ENCODE measurements at regions not wholly inside any gene's neighbourhood (a gene's known extent, or its start where the extent isn't known, plus 50 kb on each side); places are given as distances from the start of the nearest gene placed in this dataset.
"Not testable (repeated sequence)": the region's sequence is repeated elsewhere in the genome, so short reads cannot be mapped to it uniquely, and the experiment has no call there.

DNA sequence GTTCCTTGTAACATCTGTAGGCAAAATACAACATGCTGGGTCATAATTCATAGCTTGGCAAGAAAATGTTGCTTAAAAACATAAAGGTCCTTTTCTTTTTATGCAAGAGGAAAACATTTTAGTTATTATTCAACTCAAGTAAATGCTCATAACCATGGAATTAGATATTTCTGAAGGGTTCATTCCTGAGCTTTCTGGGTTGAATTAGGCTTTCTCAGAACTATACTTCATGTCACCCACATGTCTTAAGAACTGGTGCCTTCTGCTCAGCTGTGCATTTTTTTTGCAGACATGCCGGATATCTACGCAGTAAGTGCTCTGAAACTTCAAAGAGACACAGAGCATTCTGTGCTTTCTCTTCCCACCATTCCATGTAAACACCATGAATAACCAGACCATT, 571.4 kb downstream of the TTLL7 start:
- not testable (repeated sequence) for H3K4me3 ChIP-seq; H3K9me3 ChIP-seq; ATAC-seq (ENCODE audit: low FRiP score in 2 of 2); H3K27me3 ChIP-seq; H3K4me1 ChIP-seq; DNase-seq; H3K36me3 ChIP-seq; H3K27ac ChIP-seq
- 87 to 95% methylated on average over 2 of the region's 2 CpGs for WGBS, 2 donors

DNA sequence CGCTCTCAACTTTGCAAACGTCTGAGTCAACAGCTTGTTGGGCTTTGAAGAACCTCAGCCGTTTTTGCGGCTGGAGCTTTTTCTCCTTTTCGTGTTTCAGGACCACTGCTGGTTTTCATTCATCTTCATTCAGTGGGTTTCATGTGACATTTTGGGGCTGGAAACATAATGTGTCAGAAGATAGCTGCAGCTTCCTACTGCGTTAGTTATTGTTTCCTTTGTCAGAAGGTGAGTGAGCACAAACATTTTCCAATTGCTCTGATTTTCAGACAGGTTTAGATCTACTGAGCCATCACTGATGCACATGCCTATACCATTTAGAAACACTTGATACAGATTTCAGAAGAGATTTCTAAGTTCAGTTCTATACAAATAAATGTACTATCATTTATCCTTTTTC, 575.5 kb downstream of the TTLL7 start:
- WGBS, 2 donors = 67 to 87% methylated on average over 6 of the region's 6 CpGs
- not testable (repeated sequence) for DNase-seq

DNA sequence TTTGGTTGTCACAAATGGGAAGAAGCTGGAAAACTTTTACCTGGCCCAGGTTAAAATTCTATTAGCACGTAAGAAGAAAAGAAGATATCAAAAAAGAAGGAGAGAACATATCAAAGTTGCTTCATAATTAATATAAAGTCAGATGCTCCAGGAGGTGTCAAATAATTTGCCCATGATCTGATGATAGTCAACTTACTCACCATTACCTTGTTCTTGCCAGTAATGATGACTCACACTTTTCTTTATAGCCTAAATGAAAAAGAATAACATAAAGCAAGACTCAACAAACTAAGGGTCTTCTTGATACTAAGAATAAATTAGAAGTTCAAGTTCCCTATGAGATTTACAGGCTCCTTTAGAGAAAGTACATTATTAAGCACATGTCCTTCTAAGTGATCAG, 580.4 kb downstream of the TTLL7 start:
- ATAC-seq (ENCODE audit: low FRiP score in 2 of 2) (no peak), DNase-seq (no peak)
- no peak for TF ChIP-seq POLR2AphosphoS5 (IDR thresholded peaks at IDR 0.05)
- no peak overlapping the region for H3K27ac ChIP-seq
- no peaks in the 10 kb centered on the region for H3K36me3 ChIP-seq
- H3K27me3 ChIP-seq = no peaks in the 10 kb centered on the region
- WGBS, 2 donors = 83 to 90% methylated on average over 1 of the region's 1 CpG
- H3K4me1 ChIP-seq = no peaks in the 10 kb centered on the region
- no peaks in the 10 kb centered on the region for H3K9me3 ChIP-seq
- no peak overlapping the region for H3K4me3 ChIP-seq

More for the DNA sequence above, 575.5 kb downstream of the TTLL7 start:
- not testable (repeated sequence) for H3K27ac ChIP-seq; H3K36me3 ChIP-seq; H3K4me1 ChIP-seq; H3K4me3 ChIP-seq; ATAC-seq (ENCODE audit: low FRiP score in 2 of 2); H3K27me3 ChIP-seq; H3K9me3 ChIP-seq

DNA sequence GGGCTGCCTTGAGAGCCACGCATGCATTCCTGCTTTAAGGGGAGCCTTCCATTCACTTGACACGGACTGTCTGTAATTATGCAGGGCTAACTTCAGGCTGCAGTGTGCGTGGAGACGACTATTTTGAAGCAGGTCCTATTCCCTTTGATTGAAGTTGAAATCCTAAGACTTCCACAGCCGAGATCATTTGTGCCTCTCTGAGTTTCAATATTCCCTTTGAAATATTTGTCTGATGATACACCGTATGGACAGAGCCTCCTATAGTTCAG, 585.2 kb downstream of the TTLL7 start:
- H3K4me3 ChIP-seq; H3K36me3 ChIP-seq; H3K4me1 ChIP-seq; DNase-seq; H3K27me3 ChIP-seq; H3K27ac ChIP-seq; ATAC-seq (ENCODE audit: low FRiP score in 2 of 2); H3K9me3 ChIP-seq: not testable (repeated sequence)
- 60 to 61% methylated on average over 2 to 4 of the region's 6 CpGs for WGBS, 2 donors

DNA sequence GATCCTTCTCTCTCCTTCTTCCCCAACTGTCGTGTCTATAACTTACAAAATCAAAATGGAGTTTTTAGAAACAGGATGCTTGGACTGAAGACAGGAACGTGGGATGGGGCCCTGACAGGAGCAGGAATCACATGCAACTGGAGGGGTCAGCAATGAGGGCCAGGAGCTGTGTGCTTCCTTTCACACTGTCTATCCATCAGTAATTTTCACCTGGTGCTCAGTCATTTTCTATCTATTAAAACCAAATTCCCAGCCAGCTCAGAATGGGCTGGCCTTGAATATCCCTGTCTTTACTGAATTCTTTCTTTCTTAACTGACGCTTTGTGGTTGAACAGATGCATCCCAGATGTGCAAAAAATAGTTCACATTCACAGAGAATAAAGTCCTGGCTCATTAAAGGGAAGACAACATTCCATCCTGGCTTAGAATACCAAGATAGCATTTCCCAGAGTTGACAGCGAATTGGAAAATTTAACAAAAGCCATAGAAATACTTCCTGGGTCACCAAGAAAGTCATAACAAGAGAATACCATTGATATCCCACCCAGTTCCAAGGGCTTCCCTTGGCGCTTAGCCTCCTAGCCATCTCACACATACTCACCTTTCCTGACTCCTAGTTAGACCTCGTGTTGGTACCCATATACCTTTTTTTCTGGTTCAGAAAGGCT, 588.1 kb downstream of the TTLL7 start:
- H3K36me3 ChIP-seq, H3K9me3 ChIP-seq, H3K27me3 ChIP-seq, H3K27ac ChIP-seq, H3K4me3 ChIP-seq, H3K4me1 ChIP-seq, DNase-seq: not testable (repeated sequence)
- peak in 1 of 2 donors; percentile 34 for ATAC-seq (ENCODE audit: low FRiP score in 2 of 2)
- WGBS, 2 donors = 69 to 74% methylated on average over 5 to 6 of the region's 6 CpGs

DNA sequence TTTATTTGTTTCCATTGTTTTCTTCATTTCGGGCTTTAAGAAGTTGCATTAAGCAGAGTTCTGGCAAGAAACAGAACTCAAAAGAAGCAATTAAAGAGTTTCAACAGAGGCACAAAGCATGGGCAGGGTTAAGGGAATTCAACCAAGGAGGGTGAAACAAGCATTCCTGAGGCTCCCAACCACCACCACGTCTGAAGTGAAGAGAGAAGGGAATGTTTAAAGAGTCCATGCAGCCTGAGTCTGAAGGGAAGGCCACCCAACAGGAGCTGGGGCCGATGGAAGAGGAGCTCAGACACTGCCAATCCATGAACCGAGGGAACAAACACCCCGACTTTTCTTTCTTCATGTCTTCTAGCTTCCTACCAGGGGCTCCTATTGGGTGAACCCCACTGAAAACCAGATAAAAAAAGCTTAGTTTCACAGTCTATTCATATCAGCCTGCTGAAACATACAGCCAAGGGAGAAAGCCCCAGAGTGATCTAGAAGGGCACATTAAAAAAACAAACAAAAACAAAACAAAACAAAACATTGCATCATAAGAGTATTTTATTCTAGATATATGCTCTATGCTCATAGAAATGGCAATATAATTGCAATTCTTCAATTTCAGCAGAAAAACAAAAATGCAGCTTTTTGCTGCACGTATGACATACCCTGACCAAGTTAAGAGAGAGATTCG, 592.1 kb downstream of the TTLL7 start:
- not testable (repeated sequence) for DNase-seq; H3K4me3 ChIP-seq; H3K9me3 ChIP-seq; H3K4me1 ChIP-seq; H3K27ac ChIP-seq; ATAC-seq (ENCODE audit: low FRiP score in 2 of 2); H3K27me3 ChIP-seq; H3K36me3 ChIP-seq
- WGBS, 2 donors = 81 to 84% methylated on average over 3 of the region's 7 CpGs

DNA sequence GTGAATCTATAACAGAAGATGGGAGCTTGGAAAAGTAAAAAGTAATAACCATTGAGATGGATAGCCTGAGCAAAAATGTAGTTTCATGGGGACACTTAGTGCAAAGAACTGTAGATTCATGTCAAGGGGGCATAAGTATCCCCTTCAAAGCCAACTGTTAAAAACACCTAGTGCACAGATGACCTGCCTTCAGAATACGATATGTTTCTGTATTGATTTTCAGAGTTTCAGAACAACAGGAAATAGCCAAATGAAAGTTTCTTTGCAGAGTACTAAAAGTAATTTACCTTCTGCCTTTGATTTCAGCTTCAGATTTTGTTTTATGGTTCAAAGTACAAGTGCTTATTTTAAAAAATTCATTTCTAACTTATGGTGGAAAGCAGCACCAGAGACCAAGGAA, 593.1 kb downstream of the TTLL7 start:
- H3K9me3 ChIP-seq; ATAC-seq (ENCODE audit: low FRiP score in 2 of 2); H3K4me1 ChIP-seq; DNase-seq; H3K36me3 ChIP-seq; H3K4me3 ChIP-seq; H3K27ac ChIP-seq; H3K27me3 ChIP-seq: not testable (repeated sequence)
- WGBS, 2 donors = 84 to 94% methylated on average over 1 of the region's 1 CpG

DNA sequence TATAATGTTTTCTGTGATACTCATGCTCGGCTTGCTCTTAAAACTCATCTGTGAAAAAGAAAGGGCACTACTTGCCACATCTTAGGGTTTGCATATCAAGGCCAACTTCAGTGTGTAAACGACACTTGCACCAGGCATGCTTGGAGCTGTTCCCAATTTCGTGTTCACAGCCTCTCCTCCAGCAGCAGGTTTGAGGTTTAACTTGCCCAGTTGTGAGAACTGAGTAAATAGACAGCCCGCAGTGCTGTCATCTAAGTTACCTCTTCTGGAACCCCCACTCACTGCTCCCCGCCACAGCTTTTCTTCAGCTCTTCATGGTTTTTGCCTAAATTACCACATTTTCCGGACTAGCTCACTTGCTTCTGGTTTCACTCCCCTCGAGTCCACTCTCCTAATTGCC, 595.4 kb downstream of the TTLL7 start:
- 69 to 75% methylated on average over 7 of the region's 7 CpGs for WGBS, 2 donors
- not testable (repeated sequence) for ATAC-seq (ENCODE audit: low FRiP score in 2 of 2)

DNA sequence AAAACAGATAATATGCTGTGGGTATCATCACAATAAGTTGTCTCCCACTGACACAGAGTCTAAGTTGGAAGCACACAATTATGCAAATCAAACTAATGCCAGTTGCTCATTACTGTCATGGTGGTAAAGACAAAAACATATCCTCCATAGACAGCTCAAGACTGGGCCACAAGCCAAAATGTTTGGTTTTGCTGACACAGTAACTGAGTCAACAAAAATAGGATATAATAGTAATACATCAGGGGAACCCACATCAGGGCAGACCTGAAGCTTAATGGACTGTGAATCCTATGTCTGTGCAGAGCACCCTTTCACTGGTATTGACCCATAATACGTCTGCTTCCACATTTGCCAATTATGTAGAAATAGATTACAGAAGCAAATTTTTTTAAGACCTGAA, 597.8 kb downstream of the TTLL7 start:
- H3K27me3 ChIP-seq; H3K4me3 ChIP-seq; H3K4me1 ChIP-seq; DNase-seq; H3K9me3 ChIP-seq; H3K36me3 ChIP-seq; ATAC-seq (ENCODE audit: low FRiP score in 2 of 2); H3K27ac ChIP-seq: not testable (repeated sequence)
- 89 to 100% methylated on average over 1 of the region's 1 CpG for WGBS, 2 donors

More for the DNA sequence above, 595.4 kb downstream of the TTLL7 start:
- not testable (repeated sequence) for DNase-seq, H3K36me3 ChIP-seq, H3K4me3 ChIP-seq, H3K4me1 ChIP-seq, H3K9me3 ChIP-seq, H3K27ac ChIP-seq, H3K27me3 ChIP-seq

DNA sequence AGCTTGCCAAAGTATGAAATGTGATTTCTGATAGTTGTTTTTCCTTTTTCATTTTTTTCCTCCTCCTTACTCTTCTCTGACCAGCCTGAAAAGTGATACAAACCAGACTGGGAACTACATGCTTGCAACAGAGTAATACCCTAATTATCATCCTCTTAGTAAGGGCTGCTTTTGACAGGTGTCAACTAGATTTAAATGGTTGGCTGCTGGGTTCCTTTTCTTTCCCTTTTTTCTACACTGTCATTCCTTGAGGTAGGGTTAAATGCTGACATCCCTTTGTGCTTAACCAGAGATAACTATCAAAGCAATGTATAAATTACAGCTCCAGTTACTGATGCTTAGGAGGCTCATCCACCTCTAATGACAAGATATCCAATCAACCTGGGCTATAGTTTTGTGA, 598.8 kb downstream of the TTLL7 start:
- H3K4me3 ChIP-seq; H3K27me3 ChIP-seq; DNase-seq; H3K36me3 ChIP-seq; H3K4me1 ChIP-seq; H3K9me3 ChIP-seq; H3K27ac ChIP-seq; ATAC-seq (ENCODE audit: low FRiP score in 2 of 2): not testable (repeated sequence)

DNA sequence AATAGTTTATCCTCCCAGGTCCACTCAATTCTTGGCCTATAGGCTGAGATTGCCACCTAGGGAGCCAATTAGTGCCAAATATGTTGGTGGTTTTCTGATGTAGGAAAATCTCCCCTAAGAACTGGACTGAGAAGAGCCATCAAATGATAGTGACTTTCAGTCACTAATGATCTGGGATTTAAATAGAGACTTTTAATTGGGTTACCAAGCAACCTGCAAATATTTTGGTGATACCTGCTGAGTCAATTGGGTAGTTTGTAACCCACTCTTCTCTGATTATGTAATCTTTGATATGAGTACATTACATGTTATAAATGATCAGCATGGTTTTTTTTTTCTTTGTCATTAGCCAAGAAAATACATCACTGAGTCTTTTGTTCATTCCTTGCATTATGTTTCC, 600.8 kb downstream of the TTLL7 start:
- not testable (repeated sequence) for H3K9me3 ChIP-seq; H3K4me1 ChIP-seq; H3K36me3 ChIP-seq; H3K4me3 ChIP-seq; ATAC-seq (ENCODE audit: low FRiP score in 2 of 2); DNase-seq; H3K27me3 ChIP-seq; H3K27ac ChIP-seq

DNA sequence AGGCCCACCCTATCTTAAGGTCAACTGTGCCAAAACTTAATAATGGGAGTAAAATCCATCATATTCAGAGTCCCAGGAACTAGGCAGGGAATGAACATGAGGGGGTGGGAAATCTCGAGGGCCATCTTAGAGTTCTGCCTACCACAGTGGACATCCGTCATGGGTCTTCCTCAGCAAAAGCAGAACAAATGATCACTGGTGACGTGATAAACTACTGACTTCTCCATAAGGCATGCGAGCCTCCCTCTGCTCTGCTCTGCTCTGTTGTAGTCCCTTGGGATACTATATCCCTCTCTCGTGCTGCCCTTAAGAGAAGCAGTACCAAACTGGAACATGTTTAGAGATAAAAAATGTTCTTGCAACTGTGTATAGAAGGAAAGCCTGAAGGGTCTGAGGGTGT, 603.8 kb downstream of the TTLL7 start:
- H3K4me3 ChIP-seq; H3K27me3 ChIP-seq; H3K27ac ChIP-seq; H3K4me1 ChIP-seq; DNase-seq; H3K36me3 ChIP-seq; ATAC-seq (ENCODE audit: low FRiP score in 2 of 2); H3K9me3 ChIP-seq: not testable (repeated sequence)
- 89 to 90% methylated on average over 5 of the region's 5 CpGs for WGBS, 2 donors

DNA sequence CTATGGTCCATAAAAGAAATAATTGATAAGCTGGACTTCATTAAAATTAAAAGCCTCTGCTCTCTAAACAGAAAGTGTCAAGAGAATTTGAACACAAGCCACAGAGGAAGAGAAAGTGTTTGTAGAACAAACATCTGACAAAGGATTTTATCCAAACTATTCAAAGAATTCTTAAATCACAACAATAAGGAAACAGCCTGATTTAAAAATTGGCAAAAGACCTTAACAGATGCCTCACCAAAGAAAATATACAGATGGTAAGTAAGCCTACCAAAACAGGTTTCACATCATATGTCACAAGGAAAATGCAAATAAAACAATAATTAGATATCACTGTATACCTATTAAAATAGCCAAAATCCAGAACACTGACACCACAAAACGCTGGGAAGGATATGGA, 612.0 kb downstream of the TTLL7 start:
- not testable (repeated sequence) for ATAC-seq (ENCODE audit: low FRiP score in 2 of 2); H3K4me3 ChIP-seq; H3K27me3 ChIP-seq; DNase-seq; H3K27ac ChIP-seq; H3K9me3 ChIP-seq; H3K4me1 ChIP-seq; H3K36me3 ChIP-seq
- 57 to 80% methylated on average over 1 of the region's 1 CpG for WGBS, 2 donors

DNA sequence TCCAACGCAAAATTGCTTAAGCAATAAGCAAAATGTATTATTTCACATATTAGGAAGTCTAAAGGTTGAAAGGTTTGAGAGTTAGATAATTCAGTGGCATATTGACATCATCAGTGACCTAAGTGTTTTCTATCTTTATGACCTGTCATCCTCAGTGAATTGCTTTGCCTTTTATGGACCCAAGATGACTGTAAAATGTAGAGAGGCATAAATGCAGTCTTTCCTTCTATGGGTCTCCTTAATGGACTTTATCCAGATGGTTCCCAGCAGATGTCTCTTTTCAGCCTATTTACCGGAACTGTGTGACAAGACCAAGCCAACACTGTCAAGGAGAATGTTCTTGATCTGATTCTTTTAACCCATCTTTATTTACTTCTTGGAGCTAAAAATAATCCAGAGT, 615.8 kb downstream of the TTLL7 start:
- not testable (repeated sequence) for H3K36me3 ChIP-seq; ATAC-seq (ENCODE audit: low FRiP score in 2 of 2); H3K27me3 ChIP-seq; DNase-seq; H3K27ac ChIP-seq; H3K4me3 ChIP-seq; H3K4me1 ChIP-seq
- peaks cover 0 to 11% (median 0%) of the 10 kb centered on the region in 4 donors for H3K9me3 ChIP-seq
- WGBS, 2 donors = 70 to 82% methylated on average over 1 of the region's 2 CpGs

Measured in upper lobe of left lung (tissue), 6 donors.